PC-3 (cell line): ENCODE measurements at regions not wholly inside any gene's neighbourhood (a gene's known extent, or its start where the extent isn't known, plus 50 kb on each side); places are given as distances from the start of the nearest gene placed in this dataset.

Experiments used
- ATAC-seq: fragments of 200-7000 bp; cut with Tn5 transposase; 2 replicates; pipeline ENCODE4 v1.9.1; 2020; ENCODE audit warnings: mild to moderate bottlenecking, moderate library complexity
- BruUV-seq: library from RNA; stranded (reverse); fragments of 400-500 nt; replicated peaks from 2 replicates; lab custom pipeline; 2021; lab: Mats Ljungman, UMichigan
- CTCF ChIA-PET: fragments of 300-600 bp; sonication (Branson Sonifier 250); formaldehyde crosslinking; loops from one replicate; lab custom pipeline; 2022; ENCODE audit warnings: antibody characterized with exemption; lab: Charles Lee
- POLR2A ChIA-PET: fragments of 300-600 bp; sonication (Branson Sonifier 250); formaldehyde crosslinking; loops from one replicate; lab custom pipeline; 2022; ENCODE audit warnings: antibody characterized with exemption; ENCODE audit not compliant: unreplicated experiment; lab: Charles Lee
- DNase-seq: peaks from one replicate; pipeline ENCODE4 v3.0.0-alpha.2; 2015
- H2AFZ ChIP-seq: fragments of 300-600 bp; sonication (generic); 2 replicates; pipeline ENCODE4 v1.6.0; 2016; ENCODE audit warnings: antibody characterized with exemption, low read length
- H3F3A ChIP-seq: fragments of 300-600 bp; sonication (generic); one replicate; pipeline ENCODE4 v1.6.0; 2017; ENCODE audit warnings: antibody characterized with exemption, low read length, control low read depth, mild to moderate bottlenecking; ENCODE audit not compliant: unreplicated experiment
- H3K27ac ChIP-seq: fragments of 300-600 bp; sonication (generic); 2 replicates; pipeline ENCODE4 v1.5.1; 2016; ENCODE audit warnings: mild to moderate bottlenecking, low read length
- H3K27me3 ChIP-seq: fragments of 300-600 bp; sonication (generic); 2 replicates; pipeline ENCODE4 v1.6.1; 2016; ENCODE audit warnings: low read length, mixed read lengths
- H3K36me3 ChIP-seq: fragments of 300-600 bp; sonication (generic); 2 replicates; pipeline ENCODE4 v1.6.1; 2016; ENCODE audit warnings: low read depth, mixed run types, low read length, mixed read lengths
- H3K4me1 ChIP-seq: fragments of 300-600 bp; sonication (generic); 2 replicates; pipeline ENCODE4 v1.5.1; 2016; ENCODE audit warnings: low read length; ENCODE audit not compliant: insufficient read depth
- H3K4me2 ChIP-seq: fragments of 300-600 bp; sonication (generic); 2 replicates; pipeline ENCODE4 v1.6.0; 2016; ENCODE audit warnings: low read length
- H3K4me3 ChIP-seq: fragments of 300-600 bp; sonication (generic); 2 replicates; pipeline ENCODE4 v1.5.1; 2016; ENCODE audit warnings: mild to moderate bottlenecking, low read length, mixed read lengths
- H3K79me2 ChIP-seq: fragments of 300-600 bp; sonication (generic); 2 replicates; pipeline ENCODE4 v1.6.1; 2017; ENCODE audit warnings: low read length, mixed read lengths
- H3K9ac ChIP-seq: fragments of 300-600 bp; sonication (generic); 2 replicates; pipeline ENCODE4 v1.6.0; 2016; ENCODE audit warnings: mild to moderate bottlenecking, low read length
- H3K9me2 ChIP-seq: fragments of 300-600 bp; sonication (generic); replicated peaks from 2 replicates; pipeline ENCODE4 v1.6.1; 2016; ENCODE audit warnings: mixed run types, low read length, mixed read lengths
- H3K9me3 ChIP-seq: fragments of 300-600 bp; sonication (generic); 2 replicates; pipeline ENCODE4 v1.6.1; 2016; ENCODE audit warnings: low read length, mixed read lengths
- H4K20me1 ChIP-seq: fragments of 300-600 bp; sonication (generic); 2 replicates; pipeline ENCODE4 v1.6.1; 2016; ENCODE audit warnings: low read length, mixed read lengths
- CTCF ChIP-seq: fragments of 300-600 bp; sonication (generic); conservative IDR thresholded peaks from 2 replicates; pipeline ENCODE4 v1.5.1; 2017; ENCODE audit warnings: antibody characterized with exemption, low read depth, mild to moderate bottlenecking, low read length
- EZH2 ChIP-seq: fragments of 300-600 bp; sonication (generic); IDR thresholded peaks from one replicate; pipeline ENCODE4 v1.6.1; 2017; ENCODE audit warnings: antibody characterized with exemption, mild to moderate bottlenecking, low read length; ENCODE audit not compliant: unreplicated experiment
- EZH2phosphoT487 ChIP-seq: fragments of 300-600 bp; sonication (generic); IDR thresholded peaks from 2 replicates; pipeline ENCODE4 v1.6.1; 2018; ENCODE audit warnings: mild to moderate bottlenecking, antibody characterized with exemption, low read length, borderline replicate concordance
- intact Hi-C: fragments of 100-400 bp; cut with micrococcal nuclease; formaldehyde crosslinking; loops from 2 replicates; pipeline ENCODE4 v1.9.0; 2023

- H3F3A ChIP-seq: no peaks in the 10 kb centered on the region
- intact Hi-C loops: no loop called here
- CTCF ChIA-PET: no interaction called here
- ATAC-seq (no peak), DNase-seq (no peak)
- no peak overlapping the region for H3K4me3 ChIP-seq
- no peaks in the 10 kb centered on the region for H4K20me1 ChIP-seq
- H3K27ac ChIP-seq: no peak overlapping the region
- no peaks in the 10 kb centered on the region for H3K36me3 ChIP-seq
- no peak overlapping the region for H3K9ac ChIP-seq
- H3K4me1 ChIP-seq: no peaks in the 10 kb centered on the region
- no peaks in the 10 kb centered on the region for H3K79me2 ChIP-seq
- H3K27me3 ChIP-seq: peaks cover 53% of the 10 kb centered on the region
- POLR2A ChIA-PET: no interaction called here
- H2AFZ ChIP-seq: no peak overlapping the region
- H3K4me2 ChIP-seq: no peak overlapping the region
- no TSS peak for BruUV-seq
- no peaks in the 10 kb centered on the region for H3K9me2 ChIP-seq
- no peak for TF ChIP-seq CTCF
- TF ChIP-seq EZH2phosphoT487: no peak
- no peak for TF ChIP-seq EZH2
- no peaks in the 10 kb centered on the region for H3K9me3 ChIP-seq
Measured at GRCh38 chr14:76320486-76320885, 55.5 kb upstream of the ESRRB start.

DNA sequence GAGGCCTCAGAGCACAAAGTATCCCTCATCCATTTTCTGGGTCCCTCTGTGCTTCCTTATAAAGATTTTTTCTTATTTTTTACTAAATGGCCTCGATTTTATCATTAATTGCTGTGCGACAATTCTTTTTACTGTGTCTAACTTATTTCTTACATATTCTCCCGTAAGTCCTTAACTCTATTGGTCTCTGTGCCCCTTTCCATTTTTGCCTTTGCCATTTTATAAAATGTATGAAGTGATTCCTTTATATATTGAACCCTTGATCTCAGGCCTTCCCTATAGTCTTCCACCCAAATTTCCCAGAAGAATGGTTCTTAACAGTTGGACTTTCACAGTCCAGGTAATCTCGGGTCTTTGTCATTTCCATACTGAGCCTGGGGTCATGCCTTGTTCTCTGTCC lies 55.0 kb upstream of the ESRRB start:
- H3K9ac ChIP-seq: no peak overlapping the region
- ChIA-PET POLR2A (no interaction called here), CTCF (no interaction called here)
- H3K4me2 ChIP-seq: no peak overlapping the region
- no peaks in the 10 kb centered on the region for H4K20me1 ChIP-seq
- peaks cover 53% of the 10 kb centered on the region for H3K27me3 ChIP-seq
- intact Hi-C loops: no loop called here
- H3K27ac ChIP-seq: no peak overlapping the region
- no peak overlapping the region for H2AFZ ChIP-seq
- BruUV-seq: no TSS peak
- no peak overlapping the region for H3K4me3 ChIP-seq
- ATAC-seq: no peak
- no peaks in the 10 kb centered on the region for H3K9me3 ChIP-seq
- DNase-seq: no peak
- no peaks in the 10 kb centered on the region for H3K79me2 ChIP-seq
- no peaks in the 10 kb centered on the region for H3K4me1 ChIP-seq
- H3K9me2 ChIP-seq: no peaks in the 10 kb centered on the region
- no peak for TF ChIP-seq EZH2phosphoT487
- no peak for TF ChIP-seq CTCF
- TF ChIP-seq EZH2: no peak
- no peaks in the 10 kb centered on the region for H3F3A ChIP-seq
- H3K36me3 ChIP-seq: no peaks in the 10 kb centered on the region

GRCh38 chr14:76322594-76323220 lies 53.2 kb upstream of the ESRRB start:
- Histone ChIP-seq H3K27me3 (peaks cover 53% of the 10 kb centered on the region), H4K20me1 (no peaks in the 10 kb centered on the region), H3K36me3 (no peaks in the 10 kb centered on the region), H3F3A (no peaks in the 10 kb centered on the region), H3K9ac (no peak overlapping the region), H2AFZ (no peak overlapping the region), H3K27ac (no peak overlapping the region), H3K4me2 (no peak overlapping the region), H3K79me2 (no peaks in the 10 kb centered on the region), H3K9me2 (no peaks in the 10 kb centered on the region), H3K4me1 (no peaks in the 10 kb centered on the region), H3K4me3 (no peak overlapping the region), H3K9me3 (no peaks in the 10 kb centered on the region)
- no peak for ATAC-seq
- intact Hi-C loops: no loop called here
- POLR2A ChIA-PET: no interaction called here
- BruUV-seq: no TSS peak
- TF ChIP-seq EZH2phosphoT487 (no peak), EZH2 (no peak), CTCF (no peak)
- CTCF ChIA-PET: no interaction called here
- DNase-seq: no peak
